Activated CD4-positive, alpha-beta T cell treated with anti-CD3 and anti-CD28 coated beads, Interleukin-2, Interleukin-6, amounts not matched to agents 100 ng/mL and 50 ng/mL, durations not matched to agents 16 hours and 8 hours (primary cell): ENCODE measurements at regions not wholly inside any gene's neighbourhood (a gene's known extent, or its start where the extent isn't known, plus 50 kb on each side); places are given as distances from the start of the nearest gene placed in this dataset.
"Not testable (repeated sequence)": the region's sequence is repeated elsewhere in the genome, so short reads cannot be mapped to it uniquely, and the experiment has no call there.

ENCODE experiments used
- DNase-seq: peaks from one replicate; pipeline ENCODE4 v3.0.0-alpha.2; 2020

- DNase-seq: peak; percentile 22
Measured at GRCh38 chrX:65821721-65822496, 154.5 kb downstream of the MSN start.

GRCh38 chrX:65819983-65820382, 152.5 kb downstream of the MSN start:
- DNase-seq: not testable (repeated sequence)

- no peak for DNase-seq
Measured at GRCh38 chrX:65813245-65813644, 145.8 kb downstream of the MSN start.

- DNase-seq: no peak
Measured at GRCh38 chrX:65811558-65812228, 144.2 kb downstream of the MSN start.
